CD14-positive monocyte (primary cell): ENCODE measurements at regions not wholly inside any gene's neighbourhood (a gene's known extent, or its start where the extent isn't known, plus 50 kb on each side); places are given as distances from the start of the nearest gene placed in this dataset.

Source experiments
- DNase-seq, 3 donors: peaks; one replicate each; pipeline ENCODE4 v3.0.0-alpha.2; 2011 to 2022
- H2AFZ ChIP-seq: 2 replicates; pipeline ENCODE4 v1.6.0; 2012; ENCODE audit warnings: mild to moderate bottlenecking, low read depth, low read length, inconsistent platforms; ENCODE audit not compliant: insufficient read depth, poor library complexity, severe bottlenecking
- H3K27ac ChIP-seq, 2 donors: 1 replicate in 1 of 2; 2 replicates in 1 of 2; pipeline ENCODE4 v1.5.1; 2012 to 2013; ENCODE audit warnings: low read length in 2 of 2, control low read depth in 1 of 2, inconsistent platforms in 1 of 2, low read depth in 1 of 2, mild to moderate bottlenecking in 1 of 2
- H3K27me3 ChIP-seq, 2 donors: one replicate each; pipeline versions ENCODE4 v1.6.0 to v1.6.1; 2011 to 2013; ENCODE audit warnings: low read length in 2 of 2; ENCODE audit not compliant: control insufficient read depth in 2 of 2, insufficient read depth in 2 of 2
- H3K36me3 ChIP-seq, 2 donors: replicated peaks in 1 of 2; 1 replicate in 1 of 2; 2 replicates in 1 of 2; pipeline versions ENCODE4 v1.5.1 to v1.6.1; 2012 to 2013; ENCODE audit warnings: low read length in 2 of 2, control low read depth in 1 of 2, inconsistent platforms in 1 of 2, mild to moderate bottlenecking in 1 of 2; ENCODE audit not compliant: insufficient read depth in 2 of 2, control insufficient read depth in 1 of 2
- H3K4me1 ChIP-seq, 2 donors: 1 replicate in 1 of 2; 2 replicates in 1 of 2; pipeline versions ENCODE4 v1.5.1 to v1.6.1; 2012 to 2013; ENCODE audit warnings: low read length in 2 of 2, control low read depth in 1 of 2, inconsistent platforms in 1 of 2, mild to moderate bottlenecking in 1 of 2, moderate library complexity in 1 of 2; ENCODE audit not compliant: insufficient read depth in 2 of 2, control insufficient read depth in 1 of 2
- H3K4me2 ChIP-seq: replicated peaks from 2 replicates; pipeline ENCODE3; 2012; ENCODE audit warnings: low read length, moderate library complexity, mild to moderate bottlenecking; ENCODE audit not compliant: poor library complexity, severe bottlenecking; ENCODE audit errors: extremely low read depth
- H3K4me3 ChIP-seq, 3 experiments: fragments of 200-600 bp in 1 of 3; sonication (generic) in 1 of 3; replicated peaks in 1 of 3; 1 replicate in 2 of 3; 2 replicates in 1 of 3; pipeline ENCODE4 v1.5.1; 2011 to 2013; ENCODE audit warnings: low read length in 3 of 3, mild to moderate bottlenecking in 3 of 3, control low read depth in 2 of 3, low read depth in 2 of 3, inconsistent platforms in 1 of 3, moderate library complexity in 1 of 3
- H3K79me2 ChIP-seq: 2 replicates; pipeline ENCODE4 v1.6.0; 2012; ENCODE audit warnings: mild to moderate bottlenecking, control low read depth, inconsistent platforms, low read length, moderate library complexity; ENCODE audit not compliant: insufficient read depth
- H3K9ac ChIP-seq: 2 replicates; pipeline ENCODE4 v1.6.0; 2017; ENCODE audit warnings: low read length, mild to moderate bottlenecking; ENCODE audit not compliant: insufficient read depth, poor library complexity, severe bottlenecking
- H3K9me3 ChIP-seq, 2 donors: replicated peaks in 1 of 2; 1 replicate in 1 of 2; 2 replicates in 1 of 2; pipeline versions ENCODE4 v1.5.1 to v1.6.1; 2012 to 2013; ENCODE audit warnings: low read length in 2 of 2, control low read depth in 1 of 2; ENCODE audit not compliant: control insufficient read depth in 1 of 2, insufficient read depth in 1 of 2
- H4K20me1 ChIP-seq: 2 replicates; pipeline ENCODE4 v1.6.0; 2012; ENCODE audit warnings: mild to moderate bottlenecking, low read length, control low read depth, moderate library complexity; ENCODE audit not compliant: insufficient read depth
- H3K27ac Mint-ChIP-seq, 7 donors: one replicate each; pipeline ENCODE4 v1.8.0; 2020; ENCODE audit warnings: mild to moderate bottlenecking in 7 of 7, mixed read lengths in 7 of 7, moderate library complexity in 6 of 7, inconsistent platforms in 2 of 7
- H3K27me3 Mint-ChIP-seq, 3 donors: one replicate each; pipeline ENCODE4 v1.8.0; 2021 to 2022; ENCODE audit warnings: low read depth in 3 of 3, mild to moderate bottlenecking in 3 of 3, mixed read lengths in 3 of 3, moderate library complexity in 3 of 3, inconsistent platforms in 1 of 3
- H3K36me3 Mint-ChIP-seq, 2 donors: one replicate each; pipeline ENCODE4 v1.8.0; 2020; ENCODE audit warnings: mixed read lengths in 2 of 2, inconsistent platforms in 1 of 2, mild to moderate bottlenecking in 1 of 2
- H3K4me1 Mint-ChIP-seq: one replicate; pipeline ENCODE4 v1.8.0; 2020; ENCODE audit warnings: mild to moderate bottlenecking, mixed read lengths
- H3K4me3 Mint-ChIP-seq, 2 donors: one replicate each; pipeline ENCODE4 v1.8.0; 2020; ENCODE audit warnings: mild to moderate bottlenecking in 2 of 2, mixed read lengths in 2 of 2, moderate library complexity in 1 of 2
- H3K9me3 Mint-ChIP-seq, 7 donors: one replicate each; pipeline ENCODE4 v1.8.0; 2020 to 2022; ENCODE audit warnings: mixed read lengths in 7 of 7, mild to moderate bottlenecking in 6 of 7, moderate library complexity in 6 of 7, inconsistent platforms in 2 of 7
- CTCF ChIP-seq: fragments of 200-600 bp; IDR thresholded peaks from one replicate; pipeline ENCODE4 v1.8.0; 2022; ENCODE audit warnings: antibody characterized with exemption, mild to moderate bottlenecking
- WGBS: methylation state at CpG from one replicate; pipeline ENCODE4 v1.1.5; 2013; ENCODE audit warnings: missing lambda C conversion rate; ENCODE audit not compliant: insufficient coverage; 5-methylcytosine and 5-hydroxymethylcytosine counted together
- intact Hi-C, 2 donors: fragments of 100-400 bp; cut with micrococcal nuclease; formaldehyde crosslinking; loops; one replicate each; pipeline versions ENCODE4 v1.15.0 to v1.15.1; 2023

- H3K4me1 ChIP-seq, result no peaks in the 10 kb centered on the region
- H2AFZ ChIP-seq, result no peak overlapping the region
- H3K9me3 Mint-ChIP-seq, result peaks cover 0 to 3% (median 0%) of the 10 kb centered on the region in 7 donors
- H3K27me3 Mint-ChIP-seq, result no peaks in the 10 kb centered on the region
- H3K4me2 ChIP-seq, result no peak overlapping the region
- DNase-seq, result no peak
- H3K4me3 Mint-ChIP-seq, result no peak overlapping the region
- no peak overlapping the region for H3K27ac ChIP-seq
- H3K27me3 ChIP-seq, result no peaks in the 10 kb centered on the region
- no peaks in the 10 kb centered on the region for H3K79me2 ChIP-seq
- no peak overlapping the region for H3K27ac Mint-ChIP-seq
- H4K20me1 ChIP-seq, result no peaks in the 10 kb centered on the region
- H3K4me3 ChIP-seq, result no peak overlapping the region
- H3K4me1 Mint-ChIP-seq, result no peaks in the 10 kb centered on the region
- no peaks in the 10 kb centered on the region for H3K36me3 Mint-ChIP-seq
- H3K36me3 ChIP-seq, result no peaks in the 10 kb centered on the region
- H3K9me3 ChIP-seq, result no peaks in the 10 kb centered on the region
- TF ChIP-seq CTCF, result no peak
- no peak overlapping the region for H3K9ac ChIP-seq
- intact Hi-C loops, result no loop called here
- no CpG with 5 or more reads among the region's 2 CpGs for WGBS
Measured at GRCh38 chr21:16215663-16216183, 485.9 kb downstream of the USP25 start.

- Histone ChIP-seq H3K36me3 (no peaks in the 10 kb centered on the region), H4K20me1 (no peaks in the 10 kb centered on the region), H3K4me3 (no peak overlapping the region), H3K4me1 (no peaks in the 10 kb centered on the region), H3K9me3 (no peaks in the 10 kb centered on the region), H3K4me2 (no peak overlapping the region), H3K79me2 (no peaks in the 10 kb centered on the region), H3K27me3 (no peaks in the 10 kb centered on the region), H2AFZ (no peak overlapping the region), H3K27ac (no peak overlapping the region), H3K9ac (no peak overlapping the region)
- TF ChIP-seq CTCF, result no peak
- no peak for DNase-seq
- no peaks in the 10 kb centered on the region for H3K36me3 Mint-ChIP-seq
- H3K4me3 Mint-ChIP-seq, result no peak overlapping the region
- WGBS, result 100% methylated on average over 1 of the region's 3 CpGs
- H3K9me3 Mint-ChIP-seq, result peaks cover 0 to 3% (median 0%) of the 10 kb centered on the region in 7 donors
- H3K27me3 Mint-ChIP-seq, result no peaks in the 10 kb centered on the region
- H3K27ac Mint-ChIP-seq, result no peak overlapping the region
- H3K4me1 Mint-ChIP-seq, result no peaks in the 10 kb centered on the region
- intact Hi-C loops, result no loop called here
Measured at GRCh38 chr21:16216288-16216962, 486.6 kb downstream of the USP25 start.
